HEK293T (cell line): ENCODE measurements at regions not wholly inside any gene's neighbourhood (a gene's known extent, or its start where the extent isn't known, plus 50 kb on each side); places are given as distances from the start of the nearest gene placed in this dataset.

ENCODE experiments used
- BHLHE40 ChIP-seq: fragments of 450-650 bp; IDR thresholded peaks from 2 replicates; pipeline ENCODE4 v1.6.1; 2016; ENCODE audit warnings: mild to moderate bottlenecking, moderate library complexity, borderline replicate concordance
- FOXK2 ChIP-seq: fragments of 450-650 bp; IDR thresholded peaks from 2 replicates; pipeline ENCODE4 v1.6.1; 2016; ENCODE audit warnings: mild to moderate bottlenecking
- NFRKB ChIP-seq: fragments of 450-650 bp; IDR thresholded peaks from 2 replicates; pipeline ENCODE4 v1.6.1; 2016; ENCODE audit warnings: mild to moderate bottlenecking, moderate library complexity
- SP1 ChIP-seq: fragments of 450-650 bp; IDR thresholded peaks from 2 replicates; pipeline ENCODE4 v1.6.1; 2017
- ZNF384 ChIP-seq: fragments of 450-650 bp; IDR thresholded peaks from 2 replicates; pipeline ENCODE4 v1.6.1; 2016
- TF ChIP-seq, protein P1 (sequence below): fragments of 450-650 bp; IDR thresholded peaks from 2 replicates; pipeline ENCODE4 v1.6.1; 2016

DNA sequence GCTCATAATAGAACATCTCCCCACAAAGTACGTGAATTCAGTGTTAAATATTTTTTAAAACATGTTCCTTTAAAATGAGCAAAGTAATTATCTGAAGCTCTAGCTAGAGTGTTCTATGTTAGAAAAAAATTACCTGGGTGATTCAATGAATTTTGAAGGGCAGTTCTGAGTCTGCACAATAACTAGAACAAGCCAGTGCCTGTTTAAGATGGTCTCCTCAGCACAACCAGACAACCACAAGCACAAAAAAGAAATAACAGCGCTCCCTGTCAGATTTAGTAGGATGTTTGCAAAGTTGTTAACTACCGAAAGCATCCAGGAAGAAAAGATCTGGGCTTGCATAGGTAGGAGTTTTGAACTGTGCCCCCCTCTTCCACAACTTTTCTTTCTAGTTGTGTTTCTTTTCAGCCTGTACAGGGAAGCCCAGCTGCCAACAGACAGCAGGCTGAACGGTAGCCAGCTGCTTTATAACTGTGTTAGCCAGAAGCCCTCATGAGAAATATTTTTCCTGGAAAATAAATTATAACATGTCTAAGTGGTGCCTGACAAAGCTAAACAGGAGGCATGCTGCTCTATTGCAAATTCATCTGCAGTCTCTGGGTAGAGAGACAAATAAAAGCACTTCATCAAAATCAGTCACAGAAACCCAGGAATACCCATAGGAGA is 1026.9 kb downstream of the MAT2B start:
- TF ChIP-seq BHLHE40 (no peak), SP1 (no peak), FOXK2 (no peak), NFRKB (no peak), ZNF384 (no peak)
- TF ChIP-seq, protein P1, sequence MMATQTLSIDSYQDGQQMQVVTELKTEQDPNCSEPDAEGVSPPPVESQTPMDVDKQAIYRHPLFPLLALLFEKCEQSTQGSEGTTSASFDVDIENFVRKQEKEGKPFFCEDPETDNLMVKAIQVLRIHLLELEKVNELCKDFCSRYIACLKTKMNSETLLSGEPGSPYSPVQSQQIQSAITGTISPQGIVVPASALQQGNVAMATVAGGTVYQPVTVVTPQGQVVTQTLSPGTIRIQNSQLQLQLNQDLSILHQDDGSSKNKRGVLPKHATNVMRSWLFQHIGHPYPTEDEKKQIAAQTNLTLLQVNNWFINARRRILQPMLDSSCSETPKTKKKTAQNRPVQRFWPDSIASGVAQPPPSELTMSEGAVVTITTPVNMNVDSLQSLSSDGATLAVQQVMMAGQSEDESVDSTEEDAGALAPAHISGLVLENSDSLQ = no peak
